ENCODE measurements at regions not wholly inside any gene's neighbourhood (a gene's known extent, or its start where the extent isn't known, plus 50 kb on each side); places are given as distances from the start of the nearest gene placed in this dataset.

GRCh38 chrX:63963095-63963784, 178.2 kb upstream of the ARHGEF9 start:
- no peaks in the 10 kb centered on the region for H4K20me1 ChIP-seq (ENCODE audit: insufficient read depth, low read length)
- no peak for DNase-seq (ENCODE audit: low spot score)
- H3K4me3 ChIP-seq (replicated peaks in 1 of 3; ENCODE audit: insufficient read depth in 1 of 3, low read depth in 2 of 3, low read length in 3 of 3): no peak overlapping the region
- in situ Hi-C loops (cut with HindIII; ENCODE audit: extremely low pct_ligation_motif_present, low pct_unique_long_range_greater_than_20kb) (no loop called here), intact Hi-C loops (cut with micrococcal nuclease; ENCODE audit: unreplicated experiment) (no loop called here)
- H2AFZ ChIP-seq (ENCODE audit: low read length): no peak overlapping the region
- no peak for FAIRE-seq
- CTCF ChIA-PET (ENCODE audit: low intra/inter-chr PET ratio, low total read pairs): no interaction called here
- peaks cover 31% of the 10 kb centered on the region for H3K9me3 ChIP-seq (ENCODE audit: low read length)
- no peak for ATAC-seq
- no peaks in the 10 kb centered on the region for H3K27me3 ChIP-seq (ENCODE audit: control insufficient read depth in 1 of 2, insufficient read depth in 2 of 2, low read length in 2 of 2)
- no peaks in the 10 kb centered on the region for H3K36me3 ChIP-seq (replicated peaks in 1 of 2; ENCODE audit: control insufficient read depth in 1 of 2, insufficient read depth in 2 of 2, low read length in 2 of 2)
- no peak overlapping the region for H3K4me2 ChIP-seq (ENCODE audit: low read depth, low read length)
- H3K4me1 ChIP-seq (ENCODE audit: insufficient read depth, low read length): no peaks in the 10 kb centered on the region
- POLR2A ChIA-PET: no interaction called here
- H3K79me2 ChIP-seq (ENCODE audit: insufficient read depth, low read length): no peaks in the 10 kb centered on the region
- H3K27ac ChIP-seq (ENCODE audit: extremely low read length, insufficient read depth, low read length): no peak overlapping the region
- H3K9ac ChIP-seq (ENCODE audit: insufficient read depth, low read depth, low read length): no peak overlapping the region
- WGBS (ENCODE audit: low lambda C conversion rate): 0% methylated on average over 2 of the region's 2 CpGs
- no peak for TF ChIP-seq U2AF1 (optimal IDR thresholded peaks at IDR 0.05; ENCODE audit: low read depth, low read length)
- TF ChIP-seq TOE1 (CRISPR knock-in tag; IDR thresholded peaks at IDR 0.05): no peak
- TF ChIP-seq ZNF326 (CRISPR knock-in tag; IDR thresholded peaks at IDR 0.05; ENCODE audit: borderline replicate concordance): no peak
- TF ChIP-seq ZNF224 (CRISPR knock-in tag; IDR thresholded peaks at IDR 0.05): no peak
- no TSS peak for BruUV-seq (replicated peaks)

GRCh38 chrX:63961964-63962363, 176.9 kb upstream of the ARHGEF9 start:
- H3K4me2 ChIP-seq (ENCODE audit: low read depth, low read length): no peak overlapping the region
- no peak overlapping the region for H3K9ac ChIP-seq (ENCODE audit: insufficient read depth, low read depth, low read length)
- ATAC-seq (no peak), FAIRE-seq (no peak), DNase-seq (ENCODE audit: low spot score) (no peak)
- in situ Hi-C loops (cut with HindIII; ENCODE audit: extremely low pct_ligation_motif_present, low pct_unique_long_range_greater_than_20kb): no loop called here
- CTCF ChIA-PET (ENCODE audit: low intra/inter-chr PET ratio, low total read pairs): no interaction called here
- no peak overlapping the region for H3K27ac ChIP-seq (ENCODE audit: extremely low read length, insufficient read depth, low read length)
- TF ChIP-seq RAD21 (CRISPR knock-in tag; IDR thresholded peaks at IDR 0.05): no peak
- TF ChIP-seq ZNF441 (CRISPR knock-in tag; IDR thresholded peaks at IDR 0.05; ENCODE audit: borderline replicate concordance): no peak
- TF ChIP-seq, protein P1, sequence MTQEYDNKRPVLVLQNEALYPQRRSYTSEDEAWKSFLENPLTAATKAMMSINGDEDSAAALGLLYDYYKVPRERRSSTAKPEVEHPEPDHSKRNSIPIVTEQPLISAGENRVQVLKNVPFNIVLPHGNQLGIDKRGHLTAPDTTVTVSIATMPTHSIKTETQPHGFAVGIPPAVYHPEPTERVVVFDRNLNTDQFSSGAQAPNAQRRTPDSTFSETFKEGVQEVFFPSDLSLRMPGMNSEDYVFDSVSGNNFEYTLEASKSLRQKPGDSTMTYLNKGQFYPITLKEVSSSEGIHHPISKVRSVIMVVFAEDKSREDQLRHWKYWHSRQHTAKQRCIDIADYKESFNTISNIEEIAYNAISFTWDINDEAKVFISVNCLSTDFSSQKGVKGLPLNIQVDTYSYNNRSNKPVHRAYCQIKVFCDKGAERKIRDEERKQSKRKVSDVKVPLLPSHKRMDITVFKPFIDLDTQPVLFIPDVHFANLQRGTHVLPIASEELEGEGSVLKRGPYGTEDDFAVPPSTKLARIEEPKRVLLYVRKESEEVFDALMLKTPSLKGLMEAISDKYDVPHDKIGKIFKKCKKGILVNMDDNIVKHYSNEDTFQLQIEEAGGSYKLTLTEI (CRISPR knock-in tag; conservative IDR thresholded peaks at IDR 0.05): no peak
- no peak for TF ChIP-seq ZNF605 (CRISPR knock-in tag; IDR thresholded peaks at IDR 0.05)
- intact Hi-C loops (cut with micrococcal nuclease; ENCODE audit: unreplicated experiment): no loop called here
- no TSS peak for BruUV-seq (replicated peaks)
- POLR2A ChIA-PET: no interaction called here
- peaks cover 31% of the 10 kb centered on the region for H3K9me3 ChIP-seq (ENCODE audit: low read length)
- no peaks in the 10 kb centered on the region for H3K27me3 ChIP-seq (ENCODE audit: control insufficient read depth in 1 of 2, insufficient read depth in 2 of 2, low read length in 2 of 2)
- no peaks in the 10 kb centered on the region for H3K4me1 ChIP-seq (ENCODE audit: insufficient read depth, low read length)
- no peak overlapping the region for H2AFZ ChIP-seq (ENCODE audit: low read length)
- no peaks in the 10 kb centered on the region for H3K36me3 ChIP-seq (replicated peaks in 1 of 2; ENCODE audit: control insufficient read depth in 1 of 2, insufficient read depth in 2 of 2, low read length in 2 of 2)
- no peaks in the 10 kb centered on the region for H3K79me2 ChIP-seq (ENCODE audit: insufficient read depth, low read length)
- H3K4me3 ChIP-seq (replicated peaks in 1 of 3; ENCODE audit: insufficient read depth in 1 of 3, low read depth in 2 of 3, low read length in 3 of 3): no peak overlapping the region
- H4K20me1 ChIP-seq (ENCODE audit: insufficient read depth, low read length): no peaks in the 10 kb centered on the region
- no CpG with 5 or more reads among the region's 1 CpG for WGBS (ENCODE audit: low lambda C conversion rate)

Measured in HepG2 (cell line).